AG10803 (cell line): ENCODE measurements at regions not wholly inside any gene's neighbourhood (a gene's known extent, or its start where the extent isn't known, plus 50 kb on each side); places are given as distances from the start of the nearest gene placed in this dataset.
"Not testable (repeated sequence)": the region's sequence is repeated elsewhere in the genome, so short reads cannot be mapped to it uniquely, and the experiment has no call there.

Experiments
- DNase-seq: peaks from one replicate; pipeline ENCODE4 v3.0.0; 2010; ENCODE audit warnings: low read depth
- H3K4me3 ChIP-seq: 2 replicates; pipeline ENCODE4 v1.5.1; 2011; ENCODE audit warnings: mild to moderate bottlenecking, low read length, control low read depth
- CTCF ChIP-seq: conservative IDR thresholded peaks from 2 replicates; pipeline ENCODE4 v1.5.1; 2011; ENCODE audit warnings: mild to moderate bottlenecking, low read length, control low read depth, inconsistent platforms

- DNase-seq, result peak; percentile 55
- TF ChIP-seq CTCF, result no peak
- no peak overlapping the region for H3K4me3 ChIP-seq
Measured at GRCh38 chr2:111622859-111623258, 261.1 kb downstream of the ANAPC1 start.

- no peak for DNase-seq
- H3K4me3 ChIP-seq, result no peak overlapping the region
- TF ChIP-seq CTCF, result no peak
Measured at GRCh38 chr2:111623380-111623779, 260.6 kb downstream of the ANAPC1 start.

- peak; percentile 96 for DNase-seq
- TF ChIP-seq CTCF, result no peak
- no peak overlapping the region for H3K4me3 ChIP-seq
Measured at GRCh38 chr2:111624411-111625156, 259.4 kb downstream of the ANAPC1 start.

- DNase-seq, H3K4me3 ChIP-seq: not testable (repeated sequence)
Measured at GRCh38 chr2:111625157-111625537, 258.8 kb downstream of the ANAPC1 start.

GRCh38 chr2:111626037-111626864, 257.7 kb downstream of the ANAPC1 start:
- TF ChIP-seq CTCF, result no peak
- H3K4me3 ChIP-seq, result no peak overlapping the region
- no peak for DNase-seq

- no peak overlapping the region for H3K4me3 ChIP-seq
- no peak for TF ChIP-seq CTCF
- DNase-seq, result no peak
Measured at GRCh38 chr2:111626865-111627163, 257.2 kb downstream of the ANAPC1 start.

GRCh38 chr2:111627256-111627655, 256.7 kb downstream of the ANAPC1 start:
- no peak for TF ChIP-seq CTCF
- DNase-seq, result no peak
- H3K4me3 ChIP-seq, result no peak overlapping the region
